ENCODE measurements at regions not wholly inside any gene's neighbourhood (a gene's known extent, or its start where the extent isn't known, plus 50 kb on each side); places are given as distances from the start of the nearest gene placed in this dataset.

DNA sequence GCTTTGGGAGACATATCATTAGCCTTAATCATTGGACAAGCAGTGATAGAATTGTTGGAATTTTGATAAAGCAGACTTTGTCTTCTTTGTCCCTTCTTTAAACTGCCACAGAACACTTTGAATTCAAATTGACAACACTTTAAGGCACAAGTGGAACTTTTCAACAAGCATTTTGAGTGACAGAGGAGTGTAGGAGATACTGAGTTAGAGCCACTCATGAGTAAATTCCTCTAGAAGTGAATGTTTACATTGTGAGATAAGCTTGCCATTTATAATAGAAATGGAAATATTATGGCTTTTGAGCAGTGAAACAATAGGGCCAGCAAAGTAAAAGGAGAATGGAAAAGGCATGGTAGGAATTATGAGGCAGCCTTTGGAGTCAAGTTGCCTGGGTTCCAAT is 515.8 kb downstream of the SLITRK6 start:
- TF ChIP-seq POLR2A (IDR thresholded peaks at IDR 0.05) (no peak), POLR2AphosphoS5 (IDR thresholded peaks at IDR 0.05) (no peak)
- TF ChIP-seq, protein P1, sequence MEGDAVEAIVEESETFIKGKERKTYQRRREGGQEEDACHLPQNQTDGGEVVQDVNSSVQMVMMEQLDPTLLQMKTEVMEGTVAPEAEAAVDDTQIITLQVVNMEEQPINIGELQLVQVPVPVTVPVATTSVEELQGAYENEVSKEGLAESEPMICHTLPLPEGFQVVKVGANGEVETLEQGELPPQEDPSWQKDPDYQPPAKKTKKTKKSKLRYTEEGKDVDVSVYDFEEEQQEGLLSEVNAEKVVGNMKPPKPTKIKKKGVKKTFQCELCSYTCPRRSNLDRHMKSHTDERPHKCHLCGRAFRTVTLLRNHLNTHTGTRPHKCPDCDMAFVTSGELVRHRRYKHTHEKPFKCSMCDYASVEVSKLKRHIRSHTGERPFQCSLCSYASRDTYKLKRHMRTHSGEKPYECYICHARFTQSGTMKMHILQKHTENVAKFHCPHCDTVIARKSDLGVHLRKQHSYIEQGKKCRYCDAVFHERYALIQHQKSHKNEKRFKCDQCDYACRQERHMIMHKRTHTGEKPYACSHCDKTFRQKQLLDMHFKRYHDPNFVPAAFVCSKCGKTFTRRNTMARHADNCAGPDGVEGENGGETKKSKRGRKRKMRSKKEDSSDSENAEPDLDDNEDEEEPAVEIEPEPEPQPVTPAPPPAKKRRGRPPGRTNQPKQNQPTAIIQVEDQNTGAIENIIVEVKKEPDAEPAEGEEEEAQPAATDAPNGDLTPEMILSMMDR (IDR thresholded peaks at IDR 0.05), result no peak

All from breast epithelium (tissue), 3 donors.